DMS53 treated with DMSO at 0.1 percent for 48 hours (cell line): ENCODE measurements at regions not wholly inside any gene's neighbourhood (a gene's known extent, or its start where the extent isn't known, plus 50 kb on each side); places are given as distances from the start of the nearest gene placed in this dataset.

Experiments used
- DNase-seq: peaks from one replicate; lab custom pipeline; 2025; ENCODE audit not compliant: unreplicated experiment; lab: John Stamatoyannopoulos, UW

DNA sequence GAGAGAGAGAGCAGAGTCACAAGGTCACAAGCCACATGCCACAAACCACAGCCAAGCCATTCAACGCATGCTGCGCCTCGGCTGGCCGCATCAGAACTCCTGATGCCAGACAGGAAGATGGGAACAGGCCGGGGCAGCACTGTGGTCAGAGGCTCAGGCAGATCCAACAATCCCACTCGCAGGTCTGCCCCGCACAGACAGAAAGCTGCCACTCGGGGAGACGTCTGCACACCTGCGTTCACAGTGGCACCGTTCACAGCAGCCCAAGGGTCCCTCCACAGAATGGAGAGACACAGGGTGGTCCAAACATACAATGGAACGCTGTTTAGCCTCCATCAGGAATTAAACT lies 408.8 kb downstream of the CTTN start:
- DNase-seq = no peak

GRCh38 chr11:70808686-70809375 lies 410.5 kb downstream of the CTTN start:
- no peak for DNase-seq

DNA sequence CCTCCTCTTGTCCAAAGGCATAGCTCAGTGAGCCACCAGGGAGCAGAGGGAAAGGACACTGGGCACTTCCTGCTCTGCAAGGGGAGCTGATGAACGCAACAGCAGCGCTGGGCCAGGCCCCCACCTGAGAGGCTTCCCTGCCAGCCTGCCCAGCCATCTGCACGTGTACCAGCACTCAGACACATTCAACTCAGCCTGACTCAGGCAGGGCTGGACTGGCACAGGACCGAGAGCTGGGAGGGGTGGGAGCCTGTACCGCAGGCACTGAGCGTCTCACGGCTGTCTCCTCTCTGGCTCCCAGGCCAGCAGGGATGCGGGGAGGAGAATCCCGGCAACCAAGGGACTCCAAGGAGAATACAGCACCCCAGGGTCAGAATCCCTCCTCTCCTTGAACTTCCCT lies 411.8 kb downstream of the CTTN start:
- no peak for DNase-seq

GRCh38 chr11:70810681-70811080 lies 412.4 kb downstream of the CTTN start:
- DNase-seq = no peak

DNA sequence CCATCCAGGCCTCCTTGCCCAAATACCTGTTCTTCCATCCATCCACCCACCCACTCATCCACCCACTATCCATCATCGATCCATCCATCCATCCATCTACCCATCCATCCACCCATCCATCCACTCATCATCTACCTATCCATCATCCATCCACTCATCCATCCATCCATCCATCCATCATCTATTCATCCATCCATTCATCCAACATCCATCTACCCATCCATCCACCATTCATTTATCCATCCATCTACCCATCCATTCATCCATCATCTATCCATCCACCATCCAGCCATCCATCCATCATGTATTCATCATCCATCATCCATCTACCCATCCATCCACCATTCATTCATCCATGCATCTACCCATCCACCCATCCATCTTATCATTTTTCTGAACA lies 413.2 kb downstream of the CTTN start:
- DNase-seq = no peak

DNA sequence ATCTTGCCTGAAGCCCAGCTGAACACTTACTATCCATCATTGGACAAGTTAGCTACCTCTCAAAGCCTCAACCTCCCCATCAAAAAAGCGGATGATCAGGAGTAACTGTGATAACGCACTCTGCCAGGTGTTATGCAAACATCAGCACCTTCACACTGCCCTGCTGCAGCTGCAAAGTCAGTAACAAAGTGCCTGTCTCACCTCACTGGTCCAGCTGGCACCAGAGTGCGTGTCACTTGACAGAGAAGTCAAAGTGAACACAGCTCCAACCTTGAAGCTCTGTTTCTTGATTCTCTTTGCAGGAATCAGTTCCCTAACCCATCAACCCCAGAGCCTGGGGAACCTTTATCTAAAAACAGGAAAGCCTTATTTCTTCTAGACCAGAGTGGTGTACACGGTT lies 413.6 kb downstream of the CTTN start:
- DNase-seq = no peak

DNA sequence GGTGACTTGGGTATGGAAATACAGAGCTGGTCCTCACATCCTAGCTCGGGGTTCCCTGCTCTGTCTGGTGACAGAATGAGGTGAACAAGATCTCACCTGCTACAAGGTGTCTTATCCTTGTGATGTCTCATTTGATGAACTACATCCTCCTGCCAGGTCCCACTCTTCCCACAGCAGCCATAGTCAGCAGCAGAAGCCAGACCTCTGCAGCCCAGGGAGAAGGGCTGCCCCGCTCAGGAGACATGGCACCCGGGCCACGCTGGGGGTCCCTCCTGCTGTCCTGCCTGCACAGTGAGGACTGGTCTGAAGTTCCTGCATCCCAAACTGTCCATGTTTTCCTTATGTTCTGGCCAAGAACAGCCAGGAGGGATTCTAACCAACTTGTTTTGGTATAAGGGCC lies 414.1 kb downstream of the CTTN start:
- DNase-seq = no peak

GRCh38 chr11:70813651-70814050 lies 415.3 kb downstream of the CTTN start:
- no peak for DNase-seq

DNA sequence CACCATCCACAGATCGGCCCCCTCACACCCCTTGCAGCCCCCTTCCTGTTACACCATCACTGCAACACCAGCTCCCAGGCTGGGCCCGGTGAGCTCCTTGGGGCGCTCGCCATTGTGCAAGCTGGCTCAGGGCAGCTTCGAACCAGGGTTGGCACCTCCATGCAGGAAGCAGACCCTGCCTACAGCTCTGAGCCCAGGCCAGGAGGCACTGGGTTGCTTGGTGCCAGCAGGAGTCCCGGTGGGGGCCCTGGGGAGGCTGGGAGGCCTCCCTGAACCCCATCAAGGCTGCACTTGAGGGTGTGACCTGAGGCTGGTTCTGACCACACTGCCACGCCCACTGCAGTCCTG lies 417.1 kb downstream of the CTTN start:
- no peak for DNase-seq

DNA sequence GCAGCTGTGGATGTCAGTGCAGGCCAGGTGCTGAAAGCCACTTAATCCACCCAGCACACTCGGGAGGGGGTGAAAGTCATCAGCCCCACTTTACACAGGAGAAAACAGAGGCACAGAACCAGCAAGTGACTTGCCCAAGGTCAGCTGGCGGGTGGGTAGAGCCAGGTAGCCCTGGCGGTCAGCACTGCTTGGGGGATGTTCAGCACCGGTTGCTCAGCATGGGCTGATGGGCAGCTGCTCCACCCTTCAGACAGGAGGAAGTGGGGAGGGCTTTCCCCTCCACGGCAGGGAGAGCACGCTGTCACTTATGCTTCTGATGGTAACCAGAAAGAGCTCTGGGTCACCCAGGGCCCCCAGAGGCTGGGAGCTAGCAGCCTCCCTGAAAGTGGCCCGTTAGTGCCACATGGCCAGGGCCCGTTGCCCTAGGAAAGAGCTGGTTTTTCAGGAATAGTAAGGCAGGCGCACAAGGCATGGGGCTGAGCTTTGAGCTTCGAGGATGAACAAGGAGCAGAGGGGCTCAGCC lies 417.9 kb downstream of the CTTN start:
- no peak for DNase-seq

DNA sequence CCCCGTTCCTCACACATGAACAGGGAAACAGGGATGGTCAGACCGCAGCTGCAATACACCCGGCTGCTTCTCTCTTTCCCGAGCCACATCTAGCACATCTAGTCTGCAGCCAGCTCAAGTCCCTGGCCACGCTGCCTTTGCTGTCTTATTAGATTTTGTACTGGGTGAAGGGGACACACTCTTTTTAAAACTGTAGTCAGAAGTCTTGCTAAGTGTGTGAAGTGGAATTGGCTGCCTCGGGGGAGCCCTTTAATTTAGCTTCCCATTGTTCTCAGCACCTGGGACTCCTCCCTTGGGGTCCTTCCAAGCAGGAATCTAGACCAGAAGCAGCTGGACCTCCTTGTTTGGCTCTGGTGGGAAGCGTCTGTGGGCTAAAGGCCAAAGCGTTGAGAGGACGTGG lies 420.0 kb downstream of the CTTN start:
- DNase-seq = no peak

DNA sequence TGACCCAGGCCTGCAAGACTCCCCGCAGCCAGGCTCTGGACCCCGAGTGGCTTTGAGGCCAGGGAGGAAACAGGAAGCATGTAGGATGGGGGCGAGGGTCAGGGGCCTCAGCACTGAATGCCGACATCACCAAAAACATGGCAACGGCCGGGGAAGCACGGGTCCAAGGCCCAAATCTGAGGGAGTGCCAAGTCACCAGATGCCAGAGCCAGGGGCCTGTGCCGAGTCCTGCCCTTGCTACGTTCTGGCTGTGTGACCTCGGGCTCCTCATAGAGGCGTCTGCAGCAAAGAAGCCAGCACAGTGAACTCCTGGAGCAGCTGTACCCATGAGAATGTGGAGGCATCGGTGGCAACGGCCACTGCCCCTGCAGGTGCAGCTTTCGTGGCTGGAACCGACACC lies 420.7 kb downstream of the CTTN start:
- DNase-seq = no peak

GRCh38 chr11:70820311-70820710 lies 422.0 kb downstream of the CTTN start:
- no peak for DNase-seq

DNA sequence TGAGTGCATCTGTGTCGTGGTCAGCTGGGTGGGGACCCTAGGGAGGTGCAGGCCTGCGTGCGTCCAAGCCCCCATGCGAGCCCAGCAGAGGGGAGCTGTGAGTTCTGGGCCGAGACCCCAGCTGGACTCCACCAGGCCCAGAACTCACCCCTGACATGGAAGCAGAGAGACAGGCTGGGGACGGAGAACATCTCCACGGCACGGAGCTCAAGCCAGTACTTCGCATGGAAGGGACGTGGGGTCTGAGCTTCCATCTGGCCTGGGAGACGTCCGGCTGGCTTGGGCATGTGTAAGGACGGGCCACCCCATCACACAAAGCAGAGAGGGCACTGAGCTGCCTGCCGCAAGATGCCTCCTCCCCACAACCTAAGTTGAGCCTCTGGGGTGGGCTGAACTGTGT lies 422.4 kb downstream of the CTTN start:
- DNase-seq = no peak

DNA sequence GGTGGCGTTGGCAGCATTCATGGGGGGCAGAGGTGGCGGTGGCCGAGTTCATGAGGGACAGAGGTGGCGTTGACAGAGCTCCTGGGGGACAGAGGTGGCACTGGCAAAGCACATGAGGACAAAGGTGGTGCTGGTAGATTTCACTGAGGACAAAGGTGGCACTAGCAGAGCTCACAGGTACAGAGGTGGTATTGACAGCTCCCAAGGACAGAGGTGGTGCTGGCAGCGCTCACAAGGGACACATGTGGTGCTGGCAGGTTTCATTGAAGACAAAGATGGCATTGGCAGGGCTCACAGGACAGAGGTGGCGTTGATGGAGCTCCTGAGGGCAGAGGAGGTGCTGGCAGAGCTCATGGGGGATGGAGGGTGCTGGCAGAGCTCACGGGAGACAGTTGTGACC lies 425.4 kb downstream of the CTTN start:
- no peak for DNase-seq

DNA sequence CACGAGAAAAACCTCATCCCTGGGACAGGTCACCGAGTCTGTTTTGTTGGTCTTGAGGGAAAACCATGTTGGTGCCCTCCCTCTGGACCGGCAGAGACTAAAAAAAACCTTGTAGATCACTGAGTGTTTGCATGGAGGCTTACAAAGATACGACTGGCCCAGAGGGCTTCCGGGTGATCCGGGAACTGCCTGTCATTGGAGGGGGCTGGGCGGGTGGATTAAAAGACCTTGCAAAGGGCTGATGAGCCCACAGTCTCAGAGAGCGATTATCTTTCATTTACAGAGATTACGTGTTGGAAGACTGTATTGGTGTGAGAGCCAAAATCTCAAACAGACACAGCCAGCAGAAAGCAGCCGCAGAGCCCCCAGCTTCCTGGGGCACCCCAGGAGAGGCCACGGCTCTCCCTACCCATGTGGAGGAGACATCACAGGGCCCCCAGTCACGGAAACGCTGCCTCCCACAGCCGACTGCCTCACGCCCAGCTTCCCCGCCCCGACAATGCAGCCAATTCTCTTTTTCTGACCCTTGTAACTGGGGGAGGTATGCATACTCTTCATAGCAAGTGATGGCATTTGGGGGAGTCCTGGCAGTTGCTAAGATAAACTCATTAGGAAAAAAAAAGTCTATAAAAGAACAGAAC lies 426.4 kb downstream of the CTTN start:
- DNase-seq = no peak

GRCh38 chr11:70825893-70826540 lies 426.4 kb downstream of the SHANK2 start:
- DNase-seq = no peak

DNA sequence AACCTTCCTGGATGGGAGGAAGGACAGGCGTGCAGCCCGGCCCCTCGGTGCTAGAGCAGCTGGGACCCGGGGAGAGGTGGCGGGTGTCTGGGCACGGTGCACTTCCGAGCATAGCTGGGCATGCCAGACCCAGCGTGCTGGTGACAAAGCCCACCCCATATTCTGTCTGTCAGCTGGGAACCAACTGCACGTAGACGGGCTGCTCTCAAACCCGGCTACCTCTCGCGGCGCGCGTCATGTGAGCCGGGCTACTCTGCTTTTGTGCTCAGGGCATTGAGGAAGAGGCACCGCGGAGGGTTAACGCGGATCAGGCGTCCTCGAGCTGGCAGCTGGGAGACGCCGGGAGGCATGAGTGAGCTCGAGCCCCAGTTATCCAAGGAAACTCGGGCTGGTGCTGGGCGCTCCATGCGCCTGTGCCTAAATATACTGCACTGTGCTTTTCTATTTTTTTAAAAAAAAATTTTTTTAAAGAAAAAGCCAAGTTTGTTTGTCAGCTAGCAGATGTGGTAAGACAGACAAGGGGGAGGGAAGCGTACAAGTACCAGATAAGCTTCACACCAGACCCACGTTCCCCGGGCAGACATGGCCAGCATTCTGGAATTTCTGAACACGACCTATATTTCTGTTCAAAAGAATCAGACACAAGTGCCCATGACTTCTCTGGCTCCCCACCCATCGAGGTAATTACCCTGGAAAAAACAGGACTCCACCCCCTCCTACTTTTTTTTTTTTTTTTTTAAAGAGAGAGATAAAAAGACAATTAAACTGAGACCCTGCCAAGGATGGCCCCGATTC lies 425.6 kb downstream of the SHANK2 start:
- no peak for DNase-seq

DNA sequence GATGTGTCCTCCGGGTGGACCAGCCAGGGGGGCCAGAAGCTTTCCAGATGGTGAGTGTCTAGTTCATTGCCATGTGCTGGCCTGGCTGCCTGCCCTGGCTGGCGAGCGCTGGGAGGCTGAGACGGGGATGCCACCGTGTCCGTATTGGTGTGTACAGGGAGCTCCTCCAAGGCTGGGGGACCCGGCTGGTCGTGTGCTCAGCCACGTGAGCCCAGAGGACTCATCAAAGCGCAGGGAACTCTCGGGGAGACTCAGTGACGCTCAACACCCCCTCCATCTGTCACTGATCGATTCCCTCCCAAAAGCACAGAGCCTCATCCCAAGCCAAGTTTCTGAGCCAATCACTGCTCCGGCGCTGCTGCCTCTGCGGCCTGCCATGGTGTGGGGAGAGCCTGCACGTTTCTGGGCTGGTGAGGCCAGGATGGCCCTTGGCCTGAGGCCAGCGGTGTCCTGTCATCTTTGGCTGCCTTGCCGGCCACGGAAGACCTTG lies 423.7 kb downstream of the SHANK2 start:
- no peak for DNase-seq

GRCh38 chr11:70829134-70829885 lies 423.1 kb downstream of the SHANK2 start:
- no peak for DNase-seq

DNA sequence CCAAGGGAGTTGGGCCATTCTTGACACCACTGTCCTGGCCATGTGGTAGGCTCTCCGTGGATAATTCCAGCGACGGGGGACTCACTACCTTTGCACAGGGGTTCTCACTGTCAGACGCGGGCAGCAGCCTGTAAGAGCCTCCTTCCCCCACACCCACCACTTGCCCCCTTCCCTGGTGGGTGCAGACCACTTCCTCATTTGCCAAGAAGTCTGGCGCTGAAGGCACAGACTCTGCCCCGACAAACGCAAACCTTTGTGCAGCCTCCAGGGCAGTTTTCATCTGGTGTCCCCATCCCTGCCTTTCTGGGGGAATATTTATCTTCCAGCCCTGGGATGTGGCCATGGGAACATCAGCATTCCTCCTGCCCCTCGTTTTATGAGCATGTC lies 422.5 kb downstream of the SHANK2 start:
- no peak for DNase-seq
